CD8-positive, alpha-beta memory T cell (primary cell): ENCODE measurements at regions not wholly inside any gene's neighbourhood (a gene's known extent, or its start where the extent isn't known, plus 50 kb on each side); places are given as distances from the start of the nearest gene placed in this dataset.

Experiments
- CTCF ChIA-PET: fragments of 350-600 bp; sonication (Branson Sonifier 250); formaldehyde crosslinking; loops from one replicate; lab custom pipeline; 2021; ENCODE audit warnings: antibody characterized with exemption; lab: Charles Lee
- POLR2A ChIA-PET: fragments of 350-600 bp; sonication (Branson Sonifier 250); formaldehyde crosslinking; loops from one replicate; lab custom pipeline; 2021; ENCODE audit warnings: antibody characterized with exemption; lab: Charles Lee
- DNase-seq, 5 donors: peaks; one replicate each; pipeline versions ENCODE4 v3.0.0 to v3.0.0-alpha.2; 2020 to 2022; ENCODE audit warnings: mixed read lengths in 1 of 5
- H3K27ac ChIP-seq: one replicate; pipeline ENCODE4 v1.7.0; 2013; ENCODE audit warnings: low read depth, mild to moderate bottlenecking, low read length, moderate library complexity
- H3K27me3 ChIP-seq: 2 replicates; pipeline ENCODE4 v1.7.0; 2013; ENCODE audit warnings: low read length, mild to moderate bottlenecking; ENCODE audit not compliant: insufficient read depth, poor library complexity, severe bottlenecking
- H3K36me3 ChIP-seq: 2 replicates; pipeline ENCODE4 v1.7.0; 2013; ENCODE audit warnings: mild to moderate bottlenecking, low read length, moderate library complexity; ENCODE audit not compliant: insufficient read depth
- H3K4me1 ChIP-seq: 2 replicates; pipeline ENCODE4 v1.7.0; 2013; ENCODE audit warnings: mild to moderate bottlenecking, low read length, moderate library complexity; ENCODE audit not compliant: insufficient read depth
- H3K4me3 ChIP-seq: 2 replicates; pipeline ENCODE4 v1.7.0; 2013; ENCODE audit warnings: mild to moderate bottlenecking, low read length
- H3K9me3 ChIP-seq: 2 replicates; pipeline ENCODE4 v1.7.0; 2013; ENCODE audit warnings: mild to moderate bottlenecking, low read length
- H3K27ac Mint-ChIP-seq, 8 donors: one replicate each; pipeline ENCODE4 v1.8.0; 2020 to 2021; ENCODE audit warnings: mixed read lengths in 8 of 8, mild to moderate bottlenecking in 6 of 8, inconsistent platforms in 3 of 8, moderate library complexity in 3 of 8
- H3K27me3 Mint-ChIP-seq, 2 donors: one replicate each; pipeline ENCODE4 v1.8.0; 2020 to 2021; ENCODE audit warnings: mixed read lengths in 2 of 2, mild to moderate bottlenecking in 1 of 2, moderate library complexity in 1 of 2
- H3K36me3 Mint-ChIP-seq, 3 donors: one replicate each; pipeline ENCODE4 v1.8.0; 2020 to 2021; ENCODE audit warnings: mixed read lengths in 3 of 3, inconsistent platforms in 1 of 3, mild to moderate bottlenecking in 1 of 3
- H3K4me1 Mint-ChIP-seq, 3 donors: one replicate each; pipeline ENCODE4 v1.8.0; 2020 to 2021; ENCODE audit warnings: mixed read lengths in 3 of 3, inconsistent platforms in 1 of 3, mild to moderate bottlenecking in 1 of 3
- H3K4me3 Mint-ChIP-seq, 7 donors: one replicate each; pipeline ENCODE4 v1.8.0; 2020 to 2021; ENCODE audit warnings: mixed read lengths in 7 of 7, mild to moderate bottlenecking in 6 of 7, moderate library complexity in 4 of 7, inconsistent platforms in 2 of 7
- H3K9me3 Mint-ChIP-seq, 5 donors: one replicate each; pipeline ENCODE4 v1.8.0; 2020 to 2022; ENCODE audit warnings: mixed read lengths in 5 of 5, mild to moderate bottlenecking in 3 of 5, moderate library complexity in 2 of 5, inconsistent platforms in 1 of 5

DNA sequence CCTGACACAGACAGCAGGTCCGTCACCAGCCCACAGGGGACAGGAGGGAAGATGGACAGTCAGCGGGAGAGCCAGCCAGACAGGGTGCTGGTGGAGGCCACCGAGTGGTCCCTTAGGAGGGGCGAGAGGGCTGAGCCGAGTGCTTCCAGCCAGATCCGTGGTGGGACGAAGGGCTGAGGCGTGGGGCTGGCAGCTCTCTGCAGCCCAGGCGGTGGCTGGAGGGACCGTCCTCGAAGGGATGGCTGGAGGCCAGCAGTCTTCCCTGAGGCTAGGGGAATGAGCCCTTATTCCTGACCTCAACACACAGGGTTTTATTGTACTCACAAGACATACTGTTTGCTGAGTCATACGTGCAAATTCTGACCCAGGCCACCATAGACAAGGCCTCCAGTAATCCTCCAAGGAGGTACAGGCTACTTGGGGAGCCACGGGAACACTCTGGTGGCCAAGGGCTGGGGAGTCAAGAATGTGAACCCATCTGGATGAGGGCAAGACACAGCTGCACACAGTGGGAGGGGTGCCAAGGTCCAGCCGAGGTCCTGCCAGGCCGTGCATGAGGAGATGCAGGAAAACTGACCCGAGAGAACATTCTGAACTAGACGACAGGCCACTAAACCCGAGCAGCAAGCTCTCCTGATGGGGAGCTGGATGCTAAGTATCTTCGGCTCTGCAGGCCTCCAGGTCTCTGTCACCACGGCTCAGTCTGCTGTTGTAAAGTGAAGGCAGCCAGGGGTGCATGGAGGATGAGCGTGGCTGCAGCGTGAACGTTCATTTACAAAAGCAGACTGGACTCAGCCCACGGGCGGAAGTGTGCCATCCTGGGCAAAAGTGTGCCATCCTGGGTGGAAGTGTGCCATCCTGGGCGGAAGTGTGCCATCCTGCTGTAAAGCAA is 242.5 kb downstream of the TTLL2 start:
- no peak overlapping the region for H3K27ac ChIP-seq

DNA sequence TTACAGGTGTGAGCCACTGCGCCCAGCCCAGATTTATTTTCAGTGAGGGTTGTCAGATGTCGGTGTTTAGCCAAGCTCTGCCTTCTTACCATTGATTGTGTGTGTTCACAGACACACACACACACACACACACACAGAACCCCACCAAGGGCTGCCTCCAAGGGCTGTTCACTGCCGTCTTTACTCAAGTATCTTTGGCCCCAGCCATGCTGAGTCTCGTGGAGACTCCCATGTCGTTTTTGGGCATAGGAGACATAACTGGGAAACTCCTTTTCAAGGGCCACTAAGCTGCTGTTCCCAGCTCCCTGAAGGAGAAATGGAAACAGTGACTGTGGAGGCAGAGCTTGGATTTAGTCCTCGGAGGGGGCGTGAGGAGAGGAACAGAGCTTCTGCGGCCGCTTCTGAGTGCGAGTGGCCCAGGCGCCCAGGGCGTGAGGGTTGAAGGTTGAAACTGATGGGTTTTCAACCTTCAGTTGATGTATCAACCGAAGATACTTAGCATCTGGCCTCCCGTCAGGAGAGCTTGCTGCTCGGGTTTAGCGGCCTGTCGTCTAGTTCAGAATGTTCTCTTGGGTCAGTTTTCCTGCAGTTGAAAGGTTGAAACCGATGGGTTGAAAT is 243.6 kb downstream of the TTLL2 start:
- Mint-ChIP-seq H3K4me3 (no peak overlapping the region), H3K36me3 (peaks cover 0 to 3% (median 0%) of the 10 kb centered on the region in 3 donors), H3K27ac (no peak overlapping the region), H3K27me3 (peaks cover 0 to 2% of the 10 kb centered on the region in 2 donors), H3K9me3 (peaks cover 0 to 4% (median 0%) of the 10 kb centered on the region in 5 donors), H3K4me1 (no peaks in the 10 kb centered on the region)
- ChIA-PET POLR2A (no interaction called here), CTCF (no interaction called here)
- H3K36me3 ChIP-seq, result no peaks in the 10 kb centered on the region
- H3K27me3 ChIP-seq, result no peaks in the 10 kb centered on the region
- no peak overlapping the region for H3K27ac ChIP-seq
- no peaks in the 10 kb centered on the region for H3K9me3 ChIP-seq
- H3K4me3 ChIP-seq, result no peak overlapping the region
- no peaks in the 10 kb centered on the region for H3K4me1 ChIP-seq
- DNase-seq, result no peak

More for the DNA sequence above, 242.5 kb downstream of the TTLL2 start:
- no peaks in the 10 kb centered on the region for H3K9me3 ChIP-seq
- CTCF ChIA-PET, result no interaction called here
- Mint-ChIP-seq H3K4me3 (no peak overlapping the region), H3K4me1 (no peaks in the 10 kb centered on the region), H3K27me3 (peaks cover 0 to 2% of the 10 kb centered on the region in 2 donors), H3K36me3 (peaks cover 0 to 3% (median 0%) of the 10 kb centered on the region in 3 donors), H3K9me3 (peaks cover 0 to 4% (median 0%) of the 10 kb centered on the region in 5 donors), H3K27ac (no peak overlapping the region)
- H3K27me3 ChIP-seq, result no peaks in the 10 kb centered on the region
- H3K4me3 ChIP-seq, result no peak overlapping the region
- no peak for DNase-seq
- H3K36me3 ChIP-seq, result no peaks in the 10 kb centered on the region
- POLR2A ChIA-PET, result no interaction called here
- H3K4me1 ChIP-seq, result no peaks in the 10 kb centered on the region

DNA sequence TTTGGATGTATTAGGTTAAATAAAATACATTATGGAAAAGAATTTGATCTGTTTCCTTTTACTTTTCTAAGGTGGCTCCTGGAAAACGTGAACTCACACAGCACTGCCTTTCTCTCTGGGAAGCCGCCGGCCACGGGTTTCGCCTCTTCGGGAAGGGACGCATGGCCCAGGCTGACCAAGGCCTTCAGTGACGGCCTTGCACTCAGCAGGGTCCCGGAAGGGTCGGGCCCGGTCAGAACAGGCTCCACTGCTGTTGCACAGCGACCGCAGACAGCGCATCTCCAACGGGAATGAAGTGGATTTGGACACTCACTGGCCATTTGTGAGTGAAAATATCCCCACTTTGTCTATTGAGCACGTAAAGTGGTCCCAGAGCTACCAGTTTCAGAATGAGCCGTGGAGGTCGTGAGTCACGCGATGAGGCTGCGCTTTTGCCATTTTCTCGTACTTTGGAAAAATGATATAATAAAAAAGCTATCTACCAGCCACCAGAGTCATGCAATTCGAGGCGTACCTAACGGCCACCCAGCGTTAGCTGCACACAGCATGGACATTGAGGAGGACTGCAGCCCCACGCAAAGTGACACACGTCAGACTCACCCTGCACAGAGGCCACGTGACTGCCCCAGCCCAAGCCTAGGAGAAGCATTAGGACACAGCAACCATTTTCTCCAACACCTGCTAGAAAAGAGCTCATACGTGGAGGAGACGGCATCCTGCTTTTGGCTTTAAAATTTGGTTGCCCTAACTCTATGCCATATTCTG is 244.3 kb downstream of the TTLL2 start:
- Histone ChIP-seq H3K4me1 (no peaks in the 10 kb centered on the region), H3K27ac (no peak overlapping the region), H3K4me3 (no peak overlapping the region), H3K27me3 (no peaks in the 10 kb centered on the region), H3K9me3 (no peaks in the 10 kb centered on the region), H3K36me3 (no peaks in the 10 kb centered on the region)
- H3K27me3 Mint-ChIP-seq, result peaks cover 0 to 2% of the 10 kb centered on the region in 2 donors
- ChIA-PET POLR2A (no interaction called here), CTCF (no interaction called here)
- DNase-seq, result no peak
- H3K4me1 Mint-ChIP-seq, result no peaks in the 10 kb centered on the region
- H3K36me3 Mint-ChIP-seq, result no peaks in the 10 kb centered on the region
- H3K4me3 Mint-ChIP-seq, result no peak overlapping the region
- H3K9me3 Mint-ChIP-seq, result peaks cover 0 to 4% (median 0%) of the 10 kb centered on the region in 5 donors
- no peak overlapping the region for H3K27ac Mint-ChIP-seq

DNA sequence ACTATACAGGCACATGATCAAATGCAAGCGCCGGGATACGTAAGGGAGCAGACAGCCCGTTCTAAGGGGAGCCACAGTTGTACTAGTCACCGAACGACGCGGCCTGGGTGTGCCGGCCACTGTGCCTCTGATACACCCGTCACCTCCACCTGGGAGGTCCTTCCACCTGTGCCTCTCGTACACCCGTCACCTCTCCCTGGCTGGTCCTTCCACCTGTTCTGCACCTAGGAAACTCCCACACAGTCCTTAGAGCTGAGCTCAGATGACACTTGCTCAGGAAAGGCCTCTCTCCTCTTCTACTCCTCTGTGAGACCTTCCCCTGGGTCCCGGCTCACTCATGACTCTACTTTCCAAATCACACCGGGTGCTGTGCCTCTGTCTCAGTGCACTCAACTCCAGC is 245.0 kb downstream of the TTLL2 start:
- DNase-seq, result no peak
- POLR2A ChIA-PET, result no interaction called here

DNA sequence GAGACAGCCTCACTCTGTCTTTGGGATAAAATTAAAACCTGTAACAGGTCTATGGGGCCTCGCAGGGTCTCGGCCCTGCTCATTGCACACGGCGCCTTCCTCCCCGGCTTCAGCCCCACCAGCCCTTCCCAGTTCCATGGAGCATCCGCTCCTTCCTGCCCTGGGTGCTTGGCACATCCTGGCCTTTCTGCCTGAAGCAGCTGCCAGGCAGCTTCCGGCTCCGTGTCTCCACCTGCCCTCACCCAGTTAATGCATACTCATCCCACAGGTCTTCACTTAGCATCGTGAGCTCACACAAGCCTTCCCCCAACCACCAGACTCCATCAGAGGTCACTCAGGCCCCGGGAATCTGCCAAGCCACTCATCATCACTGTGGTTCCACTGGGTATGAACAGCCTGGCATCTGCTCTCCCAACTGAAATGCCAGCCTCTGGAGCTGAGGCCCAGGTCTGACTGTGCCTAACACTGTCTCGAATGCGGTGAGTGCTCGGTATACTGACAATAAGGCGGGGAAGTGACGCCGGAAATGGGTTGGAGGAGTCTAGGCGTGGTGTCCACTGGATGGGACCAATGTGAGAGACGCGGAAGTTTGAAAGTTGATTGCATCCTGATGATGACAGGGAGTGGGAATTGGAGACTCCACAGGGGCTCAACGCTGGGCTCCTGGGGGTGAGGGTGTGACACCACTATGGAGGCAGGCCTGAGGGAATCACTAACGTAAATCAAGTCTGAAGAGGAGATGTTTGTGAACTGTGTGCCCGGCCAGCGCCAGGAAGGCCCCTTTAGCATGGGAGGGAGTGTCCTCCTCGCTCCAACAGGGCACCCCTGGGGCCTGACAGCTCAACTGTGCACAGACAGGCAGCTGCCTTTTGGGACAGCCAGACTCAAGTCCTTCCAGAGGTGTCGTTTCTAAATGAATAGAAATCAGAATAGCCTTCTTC is 245.8 kb downstream of the TTLL2 start:
- Mint-ChIP-seq H3K4me1 (no peaks in the 10 kb centered on the region), H3K27me3 (no peaks in the 10 kb centered on the region), H3K27ac (peak overlapping the region in 1 of 8 donors; percentile 17), H3K36me3 (no peaks in the 10 kb centered on the region), H3K9me3 (peaks cover 0 to 4% (median 0%) of the 10 kb centered on the region in 5 donors), H3K4me3 (no peak overlapping the region)
- no peak for DNase-seq
- no peak overlapping the region for H3K4me3 ChIP-seq
- no peaks in the 10 kb centered on the region for H3K9me3 ChIP-seq
- H3K27ac ChIP-seq, result no peak overlapping the region
- CTCF ChIA-PET, result no interaction called here
- no peaks in the 10 kb centered on the region for H3K36me3 ChIP-seq
- no peaks in the 10 kb centered on the region for H3K4me1 ChIP-seq
- POLR2A ChIA-PET, result no interaction called here
- H3K27me3 ChIP-seq, result no peaks in the 10 kb centered on the region

More for the DNA sequence above, 245.0 kb downstream of the TTLL2 start:
- Histone ChIP-seq H3K27me3 (no peaks in the 10 kb centered on the region), H3K27ac (no peak overlapping the region), H3K4me1 (no peaks in the 10 kb centered on the region), H3K4me3 (no peak overlapping the region), H3K9me3 (no peaks in the 10 kb centered on the region), H3K36me3 (no peaks in the 10 kb centered on the region)
- Mint-ChIP-seq H3K4me1 (no peaks in the 10 kb centered on the region), H3K4me3 (no peak overlapping the region), H3K27me3 (peaks cover 0 to 2% of the 10 kb centered on the region in 2 donors), H3K36me3 (no peaks in the 10 kb centered on the region), H3K9me3 (peaks cover 0 to 4% (median 0%) of the 10 kb centered on the region in 5 donors), H3K27ac (no peak overlapping the region)
- CTCF ChIA-PET, result no interaction called here

DNA sequence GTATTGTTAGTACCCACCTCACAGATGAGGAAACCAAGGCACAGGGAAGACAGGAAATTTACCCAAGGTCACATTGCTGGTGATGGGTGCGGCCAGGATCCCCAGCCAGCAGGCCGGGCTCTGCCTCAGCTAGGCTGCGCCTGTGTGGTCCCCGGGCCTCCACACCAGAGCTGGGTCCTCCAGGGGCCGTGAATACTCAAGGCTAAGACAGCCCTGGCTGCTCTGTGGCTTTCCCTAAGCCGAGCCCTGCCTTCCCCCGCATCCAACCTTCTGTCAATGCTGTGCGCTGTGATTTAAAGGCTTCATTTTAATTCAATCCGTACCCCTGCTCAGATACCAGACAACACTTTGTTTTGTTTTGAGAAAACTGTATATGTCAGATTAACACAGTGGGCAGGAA is 246.7 kb downstream of the TTLL2 start:
- Histone ChIP-seq H3K27me3 (no peaks in the 10 kb centered on the region), H3K9me3 (no peaks in the 10 kb centered on the region), H3K36me3 (no peaks in the 10 kb centered on the region), H3K27ac (no peak overlapping the region), H3K4me1 (no peaks in the 10 kb centered on the region), H3K4me3 (no peak overlapping the region)
- Mint-ChIP-seq H3K9me3 (peaks cover 0 to 4% (median 0%) of the 10 kb centered on the region in 5 donors), H3K4me1 (no peaks in the 10 kb centered on the region), H3K27ac (no peak overlapping the region), H3K36me3 (no peaks in the 10 kb centered on the region), H3K4me3 (no peak overlapping the region), H3K27me3 (no peaks in the 10 kb centered on the region)
- ChIA-PET POLR2A (no interaction called here), CTCF (no interaction called here)
- no peak for DNase-seq

DNA sequence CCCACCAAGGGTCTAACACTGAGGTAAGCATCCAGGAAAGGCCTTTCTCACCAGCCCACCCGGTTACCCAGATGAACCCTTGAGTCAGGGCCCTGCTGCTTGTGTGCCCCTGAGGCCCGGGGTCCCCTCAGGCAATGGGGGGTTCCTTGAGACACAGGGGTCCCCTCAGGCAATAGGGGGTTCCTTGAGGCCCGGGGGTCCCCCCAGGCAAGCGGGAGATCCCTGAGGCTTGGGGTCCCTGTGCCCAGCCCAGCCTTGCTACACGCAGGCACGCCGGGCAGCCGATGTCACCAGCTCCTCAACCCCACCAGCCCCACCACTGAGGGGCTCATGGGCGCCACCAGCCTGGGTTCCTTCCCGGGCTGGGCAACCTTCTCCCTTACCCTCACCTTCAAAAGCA is 247.2 kb downstream of the TTLL2 start:
- ChIA-PET CTCF (no interaction called here), POLR2A (no interaction called here)
- no peak overlapping the region for H3K27ac Mint-ChIP-seq
- no peaks in the 10 kb centered on the region for H3K4me1 ChIP-seq
- H3K4me1 Mint-ChIP-seq, result no peaks in the 10 kb centered on the region
- H3K36me3 Mint-ChIP-seq, result no peaks in the 10 kb centered on the region
- H3K27me3 Mint-ChIP-seq, result no peaks in the 10 kb centered on the region
- no peak overlapping the region for H3K4me3 ChIP-seq
- no peaks in the 10 kb centered on the region for H3K27me3 ChIP-seq
- no peak overlapping the region for H3K27ac ChIP-seq
- no peak for DNase-seq
- H3K9me3 Mint-ChIP-seq, result peaks cover 0 to 4% (median 0%) of the 10 kb centered on the region in 5 donors
- no peaks in the 10 kb centered on the region for H3K36me3 ChIP-seq
- no peak overlapping the region for H3K4me3 Mint-ChIP-seq
- no peaks in the 10 kb centered on the region for H3K9me3 ChIP-seq
